GM19463 (cell line): ENCODE measurements at regions not wholly inside any gene's neighbourhood (a gene's known extent, or its start where the extent isn't known, plus 50 kb on each side); places are given as distances from the start of the nearest gene placed in this dataset.
A peak's percentile ranks its signal among the peaks of the same experiment; 100 is the strongest.
"Not testable (repeated sequence)": the region's sequence is repeated elsewhere in the genome, so short reads cannot be mapped to it uniquely, and the experiment has no call there.

ENCODE experiments used
- ATAC-seq: cut with Tn5 transposase; IDR thresholded peaks from one replicate; pipeline ENCODE4 v1.9.1; 2021; ENCODE audit warnings: mild to moderate bottlenecking, moderate library complexity; ENCODE audit not compliant: unreplicated experiment

GRCh38 chr4:13762130-13762529 is 134.6 kb upstream of the BOD1L1 start:
- no peak for ATAC-seq

GRCh38 chr4:13763707-13764106 is 136.2 kb upstream of the BOD1L1 start:
- no peak for ATAC-seq

- ATAC-seq = no peak
Measured at GRCh38 chr4:13765539-13765938, 138.0 kb upstream of the BOD1L1 start.

GRCh38 chr4:13766761-13767540 is 139.4 kb upstream of the BOD1L1 start:
- ATAC-seq = no peak

GRCh38 chr4:13777341-13777740 is 149.8 kb upstream of the BOD1L1 start:
- no peak for ATAC-seq

- ATAC-seq = no peak
Measured at GRCh38 chr4:13778367-13778766, 150.8 kb upstream of the BOD1L1 start.

- ATAC-seq = no peak
Measured at GRCh38 chr4:13782231-13782630, 154.7 kb upstream of the BOD1L1 start.

GRCh38 chr4:13783800-13784411 is 156.4 kb upstream of the BOD1L1 start:
- peak; percentile 63 for ATAC-seq

- no peak for ATAC-seq
Measured at GRCh38 chr4:13793020-13793710, 165.6 kb upstream of the BOD1L1 start.

GRCh38 chr4:13794819-13795565 is 167.5 kb upstream of the BOD1L1 start:
- ATAC-seq = no peak

- no peak for ATAC-seq
Measured at GRCh38 chr4:13797061-13797460, 169.5 kb upstream of the BOD1L1 start.

GRCh38 chr4:13815231-13815630 is 187.7 kb upstream of the BOD1L1 start:
- no peak for ATAC-seq

- no peak for ATAC-seq
Measured at GRCh38 chr4:13816472-13816871, 188.9 kb upstream of the BOD1L1 start.

GRCh38 chr4:13821522-13821921 is 194.0 kb upstream of the BOD1L1 start:
- no peak for ATAC-seq

GRCh38 chr4:13825822-13826221 is 198.3 kb upstream of the BOD1L1 start:
- ATAC-seq = not testable (repeated sequence)

- ATAC-seq = no peak
Measured at GRCh38 chr4:13829457-13829856, 201.9 kb upstream of the BOD1L1 start.

- ATAC-seq = no peak
Measured at GRCh38 chr4:13830449-13830848, 202.9 kb upstream of the BOD1L1 start.

- no peak for ATAC-seq
Measured at GRCh38 chr4:13833171-13833804, 205.8 kb upstream of the BOD1L1 start.

- ATAC-seq = no peak
Measured at GRCh38 chr4:13836946-13837912, 209.7 kb upstream of the BOD1L1 start.
